Lung (tissue), 11 donors: ENCODE measurements at regions not wholly inside any gene's neighbourhood (a gene's known extent, or its start where the extent isn't known, plus 50 kb on each side); places are given as distances from the start of the nearest gene placed in this dataset.

Source experiments
- ATAC-seq: fragments of 200-7000 bp; cut with Tn5 transposase; one replicate; pipeline ENCODE4 v1.9.1; 2020; ENCODE audit warnings: moderate number of reproducible peaks; ENCODE audit not compliant: insufficient read depth, low FRiP score
- DNase-seq, 3 donors: peaks; one replicate each; pipeline ENCODE4 v3.0.0-alpha.2; 2013 to 2017
- H3K27ac ChIP-seq, 2 donors: one replicate each; pipeline ENCODE4 v1.5.1; 2013; ENCODE audit warnings: mild to moderate bottlenecking in 2 of 2, moderate library complexity in 2 of 2, control low read depth in 1 of 2, inconsistent platforms in 1 of 2, low read depth in 1 of 2, low read length in 1 of 2
- H3K27me3 ChIP-seq, 3 donors: one replicate each; pipeline ENCODE4 v1.5.1; 2013; ENCODE audit warnings: low read length in 2 of 3; ENCODE audit not compliant: control insufficient read depth in 3 of 3, insufficient read depth in 3 of 3
- H3K36me3 ChIP-seq, 4 donors: one replicate each; pipeline ENCODE4 v1.5.1; 2013; ENCODE audit warnings: low read length in 4 of 4, mild to moderate bottlenecking in 1 of 4, moderate library complexity in 1 of 4; ENCODE audit not compliant: control insufficient read depth in 4 of 4, insufficient read depth in 4 of 4
- H3K4me1 ChIP-seq, 5 donors: one replicate each; pipeline ENCODE4 v1.5.1; 2013; ENCODE audit warnings: low read length in 5 of 5, mild to moderate bottlenecking in 2 of 5, moderate library complexity in 1 of 5; ENCODE audit not compliant: control insufficient read depth in 5 of 5, insufficient read depth in 5 of 5
- H3K4me3 ChIP-seq: one replicate; pipeline ENCODE4 v1.5.1; 2013; ENCODE audit warnings: mild to moderate bottlenecking, control low read depth, moderate library complexity
- H3K9ac ChIP-seq, 2 donors: one replicate each; pipeline ENCODE4 v1.5.1; 2013; ENCODE audit warnings: low read length in 2 of 2, control low read depth in 1 of 2; ENCODE audit not compliant: insufficient read depth in 1 of 2
- H3K9me3 ChIP-seq, 4 donors: one replicate each; pipeline ENCODE4 v1.5.1; 2013; ENCODE audit warnings: low read length in 3 of 4, mild to moderate bottlenecking in 1 of 4, moderate library complexity in 1 of 4; ENCODE audit not compliant: control insufficient read depth in 4 of 4, insufficient read depth in 3 of 4
- CTCF ChIP-seq: IDR thresholded peaks from 2 replicates; pipeline ENCODE4 v1.5.1; 2012; ENCODE audit warnings: mild to moderate bottlenecking; ENCODE audit errors: control extremely low read depth, extremely low read depth
- WGBS, 2 donors: extraction: QIAGEN DNeasy Blood & Tissue Kit; methylation state at CpG; one replicate each; pipeline ENCODE4 v1.1.7; 2013; 5-methylcytosine and 5-hydroxymethylcytosine counted together
- donor health status: control.
- donor health status: control.
- donor health status: Bipolar disorder and iron deficiency.
- donor health status: healthy.
- donor health status: DM: yes; HTN: yes; CAD: no.

GRCh38 chr14:39558525-39558924 is 126.3 kb upstream of the FBXO33 start:
- no peak for ATAC-seq
- H3K4me3 ChIP-seq = no peak overlapping the region
- WGBS, 2 donors = 65 to 84% methylated on average over 1 of the region's 1 CpG
- H3K9me3 ChIP-seq = peaks cover 0 to 9% (median 2%) of the 10 kb centered on the region in 4 donors
- no peaks in the 10 kb centered on the region for H3K36me3 ChIP-seq
- TF ChIP-seq CTCF = no peak
- H3K27me3 ChIP-seq = no peaks in the 10 kb centered on the region
- no peak overlapping the region for H3K27ac ChIP-seq
- no peaks in the 10 kb centered on the region for H3K4me1 ChIP-seq
- no peak for DNase-seq
- no peak overlapping the region for H3K9ac ChIP-seq

- TF ChIP-seq CTCF = no peak
- WGBS, 2 donors = 74 to 85% methylated on average over 4 of the region's 4 CpGs
- no peak overlapping the region for H3K4me3 ChIP-seq
- H3K27ac ChIP-seq = no peak overlapping the region
- no peaks in the 10 kb centered on the region for H3K27me3 ChIP-seq
- ATAC-seq (no peak), DNase-seq (peak in 2 of 3 donors; percentile 19 to 22)
- no peaks in the 10 kb centered on the region for H3K4me1 ChIP-seq
- no peaks in the 10 kb centered on the region for H3K36me3 ChIP-seq
- no peak overlapping the region for H3K9ac ChIP-seq
- H3K9me3 ChIP-seq = peaks cover 0 to 6% (median 1%) of the 10 kb centered on the region in 4 donors
These were observed 123.5 kb upstream of the FBXO33 start for GRCh38 chr14:39555749-39556148.

GRCh38 chr14:39554576-39554975 is 122.3 kb upstream of the FBXO33 start:
- 84 to 90% methylated on average over 5 of the region's 5 CpGs for WGBS, 2 donors
- Histone ChIP-seq H3K4me3 (no peak overlapping the region), H3K9me3 (peaks cover 0 to 5% (median 1%) of the 10 kb centered on the region in 4 donors), H3K9ac (no peak overlapping the region), H3K4me1 (no peaks in the 10 kb centered on the region), H3K27me3 (no peaks in the 10 kb centered on the region), H3K27ac (no peak overlapping the region), H3K36me3 (no peaks in the 10 kb centered on the region)
- no peak for TF ChIP-seq CTCF
- no peak for ATAC-seq
- no peak for DNase-seq

GRCh38 chr14:39548358-39548757 is 116.1 kb upstream of the FBXO33 start:
- ATAC-seq (no peak), DNase-seq (no peak)
- Histone ChIP-seq H3K27ac (no peak overlapping the region), H3K4me1 (no peaks in the 10 kb centered on the region), H3K9me3 (peaks cover 0 to 3% (median 0%) of the 10 kb centered on the region in 4 donors), H3K27me3 (no peaks in the 10 kb centered on the region), H3K36me3 (no peaks in the 10 kb centered on the region), H3K9ac (no peak overlapping the region), H3K4me3 (no peak overlapping the region)
- WGBS, 2 donors = 87 to 88% methylated on average over 4 of the region's 4 CpGs
- TF ChIP-seq CTCF = no peak
